ENCODE measurements at regions not wholly inside any gene's neighbourhood (a gene's known extent, or its start where the extent isn't known, plus 50 kb on each side); places are given as distances from the start of the nearest gene placed in this dataset.

DNA sequence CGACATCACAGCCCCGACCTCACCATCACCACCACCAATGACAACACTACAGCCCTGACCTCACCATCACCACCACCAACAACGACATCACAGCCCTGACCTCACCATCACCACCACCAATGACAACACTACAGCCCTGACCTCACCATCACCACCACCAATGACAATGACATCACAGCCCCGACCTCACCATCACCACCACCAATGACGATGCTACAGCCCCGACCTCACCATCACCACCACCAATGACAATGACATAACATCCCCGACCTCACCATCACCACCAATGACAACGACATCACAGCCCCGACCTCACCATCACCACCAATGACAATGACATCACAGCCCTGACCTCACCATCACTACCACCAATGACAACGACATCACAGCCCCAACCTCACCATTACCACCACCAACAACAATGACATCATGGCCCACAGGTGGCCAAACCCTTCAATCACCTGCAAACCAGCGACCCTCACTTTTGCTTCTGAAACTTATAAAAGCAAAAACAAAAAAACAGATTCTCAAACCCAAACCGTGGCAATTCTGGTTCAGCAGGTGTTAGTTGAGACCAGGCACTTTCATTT lies 70.7 kb upstream of the TMEM18 start:
- BruUV-seq (replicated peaks), result no TSS peak
- no peak overlapping the region for H3K4me3 ChIP-seq (ENCODE audit: low read depth in 2 of 2, low read length in 2 of 2)

DNA sequence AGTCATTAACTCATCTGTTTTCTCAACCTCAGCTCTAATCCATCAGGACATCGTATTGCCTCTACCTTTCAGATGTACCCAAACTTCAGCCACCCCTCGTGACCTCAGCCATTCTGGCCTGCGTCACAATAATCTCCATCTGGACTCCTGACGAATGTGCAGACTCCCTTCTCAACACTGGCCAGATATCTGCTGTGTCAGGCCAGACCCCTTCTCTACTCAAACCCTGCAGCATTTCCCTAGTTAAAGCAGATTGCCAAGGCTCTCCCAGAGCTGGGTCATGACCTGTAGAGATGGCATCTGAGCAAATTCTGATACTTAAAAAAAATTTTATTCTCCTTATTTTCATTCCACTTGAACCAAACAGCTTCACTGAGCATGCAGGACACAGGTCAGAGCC lies 69.5 kb upstream of the TMEM18 start:
- H3K4me1 ChIP-seq (ENCODE audit: control insufficient read depth, insufficient read depth, low read length), result no peaks in the 10 kb centered on the region
- intact Hi-C loops (cut with micrococcal nuclease; ENCODE audit: unreplicated experiment), result no loop called here
- no TSS peak for BruUV-seq (replicated peaks)
- ATAC-seq, result no peak
- TF ChIP-seq, protein P1, sequence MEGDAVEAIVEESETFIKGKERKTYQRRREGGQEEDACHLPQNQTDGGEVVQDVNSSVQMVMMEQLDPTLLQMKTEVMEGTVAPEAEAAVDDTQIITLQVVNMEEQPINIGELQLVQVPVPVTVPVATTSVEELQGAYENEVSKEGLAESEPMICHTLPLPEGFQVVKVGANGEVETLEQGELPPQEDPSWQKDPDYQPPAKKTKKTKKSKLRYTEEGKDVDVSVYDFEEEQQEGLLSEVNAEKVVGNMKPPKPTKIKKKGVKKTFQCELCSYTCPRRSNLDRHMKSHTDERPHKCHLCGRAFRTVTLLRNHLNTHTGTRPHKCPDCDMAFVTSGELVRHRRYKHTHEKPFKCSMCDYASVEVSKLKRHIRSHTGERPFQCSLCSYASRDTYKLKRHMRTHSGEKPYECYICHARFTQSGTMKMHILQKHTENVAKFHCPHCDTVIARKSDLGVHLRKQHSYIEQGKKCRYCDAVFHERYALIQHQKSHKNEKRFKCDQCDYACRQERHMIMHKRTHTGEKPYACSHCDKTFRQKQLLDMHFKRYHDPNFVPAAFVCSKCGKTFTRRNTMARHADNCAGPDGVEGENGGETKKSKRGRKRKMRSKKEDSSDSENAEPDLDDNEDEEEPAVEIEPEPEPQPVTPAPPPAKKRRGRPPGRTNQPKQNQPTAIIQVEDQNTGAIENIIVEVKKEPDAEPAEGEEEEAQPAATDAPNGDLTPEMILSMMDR (IDR thresholded peaks at IDR 0.05), result no peak
- TF ChIP-seq, protein P2, sequence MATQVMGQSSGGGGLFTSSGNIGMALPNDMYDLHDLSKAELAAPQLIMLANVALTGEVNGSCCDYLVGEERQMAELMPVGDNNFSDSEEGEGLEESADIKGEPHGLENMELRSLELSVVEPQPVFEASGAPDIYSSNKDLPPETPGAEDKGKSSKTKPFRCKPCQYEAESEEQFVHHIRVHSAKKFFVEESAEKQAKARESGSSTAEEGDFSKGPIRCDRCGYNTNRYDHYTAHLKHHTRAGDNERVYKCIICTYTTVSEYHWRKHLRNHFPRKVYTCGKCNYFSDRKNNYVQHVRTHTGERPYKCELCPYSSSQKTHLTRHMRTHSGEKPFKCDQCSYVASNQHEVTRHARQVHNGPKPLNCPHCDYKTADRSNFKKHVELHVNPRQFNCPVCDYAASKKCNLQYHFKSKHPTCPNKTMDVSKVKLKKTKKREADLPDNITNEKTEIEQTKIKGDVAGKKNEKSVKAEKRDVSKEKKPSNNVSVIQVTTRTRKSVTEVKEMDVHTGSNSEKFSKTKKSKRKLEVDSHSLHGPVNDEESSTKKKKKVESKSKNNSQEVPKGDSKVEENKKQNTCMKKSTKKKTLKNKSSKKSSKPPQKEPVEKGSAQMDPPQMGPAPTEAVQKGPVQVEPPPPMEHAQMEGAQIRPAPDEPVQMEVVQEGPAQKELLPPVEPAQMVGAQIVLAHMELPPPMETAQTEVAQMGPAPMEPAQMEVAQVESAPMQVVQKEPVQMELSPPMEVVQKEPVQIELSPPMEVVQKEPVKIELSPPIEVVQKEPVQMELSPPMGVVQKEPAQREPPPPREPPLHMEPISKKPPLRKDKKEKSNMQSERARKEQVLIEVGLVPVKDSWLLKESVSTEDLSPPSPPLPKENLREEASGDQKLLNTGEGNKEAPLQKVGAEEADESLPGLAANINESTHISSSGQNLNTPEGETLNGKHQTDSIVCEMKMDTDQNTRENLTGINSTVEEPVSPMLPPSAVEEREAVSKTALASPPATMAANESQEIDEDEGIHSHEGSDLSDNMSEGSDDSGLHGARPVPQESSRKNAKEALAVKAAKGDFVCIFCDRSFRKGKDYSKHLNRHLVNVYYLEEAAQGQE (IDR thresholded peaks at IDR 0.05; ENCODE audit: insufficient read depth in 1 of 2, low read depth in 2 of 2, low read length in 1 of 2), result no peak
- no peak for TF ChIP-seq TCF7L2 (IDR thresholded peaks at IDR 0.05; ENCODE audit: low read depth, low read length)
- TF ChIP-seq SIN3A (IDR thresholded peaks at IDR 0.05; ENCODE audit: borderline replicate concordance, insufficient read depth, low read depth, low read length), result no peak
- no peak for TF ChIP-seq POLR2AphosphoS5 (IDR thresholded peaks at IDR 0.05; ENCODE audit: low read depth, low read length)
- ChIA-PET POLR2A (interaction anchor here (0.6 kb wide), 1 partner anchor 758 kb away, joined by 3 read pairs; no protein-coding TSS in a partner anchor), CTCF (no interaction called here)
- H3K27me3 ChIP-seq (ENCODE audit: control insufficient read depth, insufficient read depth, low read length), result peaks cover 3% of the 10 kb centered on the region
- H3K36me3 ChIP-seq (ENCODE audit: control insufficient read depth, insufficient read depth, low read length), result no peaks in the 10 kb centered on the region
- H3K9me3 ChIP-seq (ENCODE audit: control insufficient read depth, insufficient read depth, low read depth, low read length), result no peaks in the 10 kb centered on the region
- H3K27ac ChIP-seq (ENCODE audit: low read length), result no peak overlapping the region
- no peak overlapping the region for H3K4me3 ChIP-seq (ENCODE audit: low read depth in 2 of 2, low read length in 2 of 2)
- in situ Hi-C loops (cut with HindIII; ENCODE audit: low pct_unique_long_range_greater_than_20kb, low sequenced_read_pairs), result no loop called here
- DNase-seq (ENCODE audit: low read depth, low spot score), result no peak

More for the DNA sequence above, 70.7 kb upstream of the TMEM18 start:
- no peak for ATAC-seq
- Histone ChIP-seq H3K4me1 (ENCODE audit: control insufficient read depth, insufficient read depth, low read length) (no peaks in the 10 kb centered on the region), H3K27ac (ENCODE audit: low read length) (no peak overlapping the region), H3K27me3 (ENCODE audit: control insufficient read depth, insufficient read depth, low read length) (peaks cover 3% of the 10 kb centered on the region), H3K9me3 (ENCODE audit: control insufficient read depth, insufficient read depth, low read depth, low read length) (no peaks in the 10 kb centered on the region), H3K36me3 (ENCODE audit: control insufficient read depth, insufficient read depth, low read length) (no peaks in the 10 kb centered on the region)
- DNase-seq (ENCODE audit: low read depth, low spot score), result no peak
- TF ChIP-seq, protein P2 (IDR thresholded peaks at IDR 0.05; ENCODE audit: insufficient read depth in 1 of 2, low read depth in 2 of 2, low read length in 1 of 2), result no peak
- TF ChIP-seq, protein P1 (IDR thresholded peaks at IDR 0.05), result no peak
- TF ChIP-seq SIN3A (IDR thresholded peaks at IDR 0.05; ENCODE audit: borderline replicate concordance, insufficient read depth, low read depth, low read length), result no peak
- no peak for TF ChIP-seq TCF7L2 (IDR thresholded peaks at IDR 0.05; ENCODE audit: low read depth, low read length)
- no peak for TF ChIP-seq POLR2AphosphoS5 (IDR thresholded peaks at IDR 0.05; ENCODE audit: low read depth, low read length)
- POLR2A ChIA-PET, result no interaction called here
- in situ Hi-C loops (cut with HindIII; ENCODE audit: low pct_unique_long_range_greater_than_20kb, low sequenced_read_pairs), result no loop called here
- CTCF ChIA-PET, result no interaction called here
- intact Hi-C loops (cut with micrococcal nuclease; ENCODE audit: unreplicated experiment), result no loop called here
